Cardiac muscle cell (in vitro differentiated cells and primary cell): ENCODE measurements at regions not wholly inside any gene's neighbourhood (a gene's known extent, or its start where the extent isn't known, plus 50 kb on each side); places are given as distances from the start of the nearest gene placed in this dataset.
"Not testable (repeated sequence)": the region's sequence is repeated elsewhere in the genome, so short reads cannot be mapped to it uniquely, and the experiment has no call there.

Source experiments
- DNase-seq, 2 donors: peaks; one replicate each; pipeline versions ENCODE4 v3.0.0 to v3.0.0-alpha.2; 2010 to 2017; ENCODE audit warnings: low read depth in 1 of 2, low spot score in 1 of 2
- H3K27ac ChIP-seq: fragments of 200-600 bp; sonication (generic); 2 replicates; pipeline ENCODE4 v1.5.1; 2016
- H3K27me3 ChIP-seq: fragments of 200-600 bp; sonication (generic); 2 replicates; pipeline ENCODE4 v1.6.0; 2016; ENCODE audit warnings: control low read depth
- H3K36me3 ChIP-seq: fragments of 200-600 bp; sonication (generic); 2 replicates; pipeline ENCODE4 v1.5.1; 2016; ENCODE audit warnings: control low read depth
- H3K4me1 ChIP-seq: fragments of 200-600 bp; sonication (generic); 2 replicates; pipeline ENCODE4 v1.8.1; 2017; ENCODE audit warnings: low read depth, mild to moderate bottlenecking, mixed run types
- H3K4me3 ChIP-seq: fragments of 200-600 bp; sonication (generic); 2 replicates; pipeline ENCODE4 v1.5.1; 2016; ENCODE audit warnings: mild to moderate bottlenecking
- H3K9me3 ChIP-seq: fragments of 200-600 bp; sonication (generic); 2 replicates; pipeline ENCODE4 v1.5.1; 2017; ENCODE audit warnings: low read depth, mild to moderate bottlenecking, control low read depth
- CTCF ChIP-seq: IDR thresholded peaks from 2 replicates; pipeline ENCODE4 v1.5.1; 2012; ENCODE audit warnings: low read depth, mild to moderate bottlenecking, low read length

GRCh38 chr4:23947826-23948225, 58.0 kb upstream of the PPARGC1A start:
- H3K36me3 ChIP-seq: no peaks in the 10 kb centered on the region
- H3K27me3 ChIP-seq: no peaks in the 10 kb centered on the region
- TF ChIP-seq CTCF: no peak
- peaks cover 23% of the 10 kb centered on the region for H3K4me1 ChIP-seq
- H3K27ac ChIP-seq: no peak overlapping the region
- no peaks in the 10 kb centered on the region for H3K9me3 ChIP-seq
- no peak overlapping the region for H3K4me3 ChIP-seq
- peak; percentile 27 to 52 for DNase-seq

- TF ChIP-seq CTCF: no peak
- peak overlapping the region; percentile 51 for H3K27ac ChIP-seq
- peak in 1 of 2 donors; percentile 25 for DNase-seq
Measured at GRCh38 chr4:23946299-23946698, 56.5 kb upstream of the PPARGC1A start.

GRCh38 chr4:23945451-23946017, 55.7 kb upstream of the PPARGC1A start:
- Histone ChIP-seq H3K27ac (peak overlapping the region; percentile 51), H3K4me3 (no peak overlapping the region), H3K36me3 (no peaks in the 10 kb centered on the region), H3K4me1 (peaks cover 26% of the 10 kb centered on the region), H3K27me3 (no peaks in the 10 kb centered on the region), H3K9me3 (no peaks in the 10 kb centered on the region)
- peak in 1 of 2 donors; percentile 79 for DNase-seq
- TF ChIP-seq CTCF: no peak

More at GRCh38 chr4:23946299-23946698, 56.5 kb upstream of the PPARGC1A start:
- no peaks in the 10 kb centered on the region for H3K36me3 ChIP-seq
- H3K9me3 ChIP-seq: no peaks in the 10 kb centered on the region
- peaks cover 26% of the 10 kb centered on the region for H3K4me1 ChIP-seq
- no peaks in the 10 kb centered on the region for H3K27me3 ChIP-seq
- H3K4me3 ChIP-seq: no peak overlapping the region

GRCh38 chr4:23944556-23944955, 54.7 kb upstream of the PPARGC1A start:
- H3K4me3 ChIP-seq, DNase-seq, H3K27ac ChIP-seq, H3K9me3 ChIP-seq, H3K27me3 ChIP-seq, H3K36me3 ChIP-seq: not testable (repeated sequence)
- peaks cover 26% of the 10 kb centered on the region for H3K4me1 ChIP-seq

GRCh38 chr4:23943478-23943877, 53.6 kb upstream of the PPARGC1A start:
- no peak for TF ChIP-seq CTCF

GRCh38 chr4:23942471-23942870, 52.6 kb upstream of the PPARGC1A start:
- Histone ChIP-seq H3K36me3 (no peaks in the 10 kb centered on the region), H3K27ac (no peak overlapping the region), H3K4me1 (peaks cover 17% of the 10 kb centered on the region), H3K27me3 (no peaks in the 10 kb centered on the region), H3K9me3 (no peaks in the 10 kb centered on the region), H3K4me3 (no peak overlapping the region)
- no peak for TF ChIP-seq CTCF
- DNase-seq: no peak

More at GRCh38 chr4:23943478-23943877, 53.6 kb upstream of the PPARGC1A start:
- no peaks in the 10 kb centered on the region for H3K36me3 ChIP-seq
- no peaks in the 10 kb centered on the region for H3K27me3 ChIP-seq
- peaks cover 26% of the 10 kb centered on the region for H3K4me1 ChIP-seq
- no peaks in the 10 kb centered on the region for H3K9me3 ChIP-seq
- DNase-seq: no peak
- no peak overlapping the region for H3K27ac ChIP-seq
- no peak overlapping the region for H3K4me3 ChIP-seq
